K562 (cell line): ENCODE measurements at regions not wholly inside any gene's neighbourhood (a gene's known extent, or its start where the extent isn't known, plus 50 kb on each side); places are given as distances from the start of the nearest gene placed in this dataset.

ENCODE experiments used
- ATAC-seq: fragments of 200-7000 bp; cut with Tn5 transposase; 3 replicates; pipeline ENCODE4 v1.9.1; 2020; ENCODE audit warnings: moderate library complexity
- BruUV-seq: library from RNA; stranded (reverse); fragments of 400-500 nt; replicated peaks from 2 replicates; lab custom pipeline; 2021; lab: Mats Ljungman, UMichigan
- CTCF ChIA-PET: fragments of 300-600 bp; formaldehyde crosslinking; extraction: SDS; loops from one replicate; lab custom pipeline; 2021; ENCODE audit warnings: low intra/inter-chr PET ratio; lab: Yijun Ruan, JAX
- POLR2A ChIA-PET: fragments of 300-600, 350-650 bp; sonication (Branson Sonifier 250); formaldehyde crosslinking; extraction: SDS; loops from one replicate; lab custom pipeline; 2021; ENCODE audit warnings: antibody characterized with exemption, inconsistent platforms; lab: Yijun Ruan, JAX
- DNase-seq, 4 experiments: peaks; one replicate each; pipeline versions ENCODE4 v3.0.0 to v3.0.0-alpha.2; 2011 to 2018; ENCODE audit warnings: low spot score in 3 of 4, mixed read lengths in 3 of 4; ENCODE audit errors: extremely low read depth in 1 of 4
- FAIRE-seq: peaks from 2 replicates; lab custom pipeline; 2011; peaks lifted over from hg19 to GRCh38; lab: Jason Lieb, UNC
- H2AFZ ChIP-seq: 2 replicates; pipeline ENCODE4 v1.6.0; 2011; ENCODE audit warnings: low read depth, low read length, control low read depth, inconsistent platforms
- H3K27ac ChIP-seq: fragments of 200-600 bp; 3 replicates; pipeline ENCODE4 v1.8.0; 2011; ENCODE audit warnings: low read depth, mild to moderate bottlenecking, control low read depth, inconsistent platforms, low read length, moderate library complexity, mixed read lengths; ENCODE audit errors: extremely low read depth
- H3K27me3 ChIP-seq, 2 experiments: fragments of 300-600 bp in 1 of 2; 2 replicates in 1 of 2; 3 replicates in 1 of 2; pipeline versions ENCODE4 v1.6.0 to v1.8.0; 2011; ENCODE audit warnings: inconsistent platforms in 2 of 2, low read length in 2 of 2, mild to moderate bottlenecking in 1 of 2, mixed read lengths in 1 of 2, moderate library complexity in 1 of 2; ENCODE audit not compliant: control insufficient read depth in 2 of 2, insufficient read depth in 2 of 2
- H3K36me3 ChIP-seq: fragments of 300-600 bp; 3 replicates; pipeline ENCODE4 v1.8.0; 2011; ENCODE audit warnings: mild to moderate bottlenecking, low read length, inconsistent platforms; ENCODE audit not compliant: control insufficient read depth, insufficient read depth
- H3K4me1 ChIP-seq, 2 experiments: fragments of 200-600 bp in 1 of 2; replicated peaks in 1 of 2; 2 replicates in 1 of 2; 3 replicates in 1 of 2; pipeline versions ENCODE4 v1.5.1 to v1.8.0; 2011; ENCODE audit warnings: inconsistent platforms in 2 of 2, low read length in 2 of 2, mild to moderate bottlenecking in 1 of 2, mixed read lengths in 1 of 2, moderate library complexity in 1 of 2; ENCODE audit not compliant: control insufficient read depth in 2 of 2, insufficient read depth in 2 of 2
- H3K4me2 ChIP-seq: 2 replicates; pipeline ENCODE4 v1.6.1; 2011; ENCODE audit warnings: low read length, control low read depth, inconsistent platforms, mixed read lengths; ENCODE audit not compliant: insufficient read depth
- H3K4me3 ChIP-seq: fragments of 200-600 bp; sonication (generic), shearing (Covaris generic); 2 replicates; pipeline ENCODE4 v1.5.1; 2016; ENCODE audit warnings: control low read depth, inconsistent platforms
- H3K79me2 ChIP-seq: fragments of 200-600 bp; 3 replicates; pipeline ENCODE4 v1.8.0; 2011; ENCODE audit warnings: low read length, inconsistent platforms; ENCODE audit not compliant: control insufficient read depth, insufficient read depth
- H3K9ac ChIP-seq, 2 experiments: 2 replicates each; pipeline versions ENCODE4 v1.6.0 to v1.6.1; 2011; ENCODE audit warnings: low read depth in 2 of 2, low read length in 2 of 2, control low read depth in 1 of 2, inconsistent platforms in 1 of 2, mild to moderate bottlenecking in 1 of 2, mixed read lengths in 1 of 2; ENCODE audit not compliant: insufficient read depth in 1 of 2
- H3K9me1 ChIP-seq: one replicate; pipeline ENCODE4 v1.6.0; 2011; ENCODE audit warnings: inconsistent platforms, mild to moderate bottlenecking, low read length, moderate library complexity; ENCODE audit not compliant: control insufficient read depth, insufficient read depth
- H3K9me3 ChIP-seq: replicated peaks from 2 replicates; pipeline ENCODE4 v1.5.1; 2011; ENCODE audit warnings: low read depth, low read length, inconsistent platforms; ENCODE audit not compliant: control insufficient read depth, insufficient read depth
- H4K20me1 ChIP-seq: replicated peaks from 2 replicates; pipeline ENCODE4 v1.6.1; 2011; ENCODE audit warnings: low read length, inconsistent platforms, mixed read lengths; ENCODE audit not compliant: control insufficient read depth, insufficient read depth
- HDAC1 ChIP-seq, 2 experiments: fragments of 450-650 bp; IDR thresholded peaks; 2 replicates each; pipeline ENCODE4 v1.6.1; 2016 to 2017; ENCODE audit warnings: inconsistent platforms in 1 of 2, mild to moderate bottlenecking in 1 of 2, moderate library complexity in 1 of 2
- KLF6 ChIP-seq: fragments of 250-450 bp; sonication (Bioruptor Pico); IDR thresholded peaks from 2 replicates; pipeline ENCODE4 v1.4.0; 2020; ENCODE audit warnings: mild to moderate bottlenecking, moderate library complexity, borderline replicate concordance
- ZNF395 ChIP-seq: fragments of 200-800 bp; sonication (Bioruptor generic); IDR thresholded peaks from 2 replicates; pipeline ENCODE4 v1.6.1; 2017; ENCODE audit warnings: missing genetic modification characterization, missing compliant biosample characterization
- ZNF699 ChIP-seq: fragments of 250-450 bp; sonication (Bioruptor Pico); IDR thresholded peaks from 2 replicates; pipeline ENCODE4 v1.8.0; 2021; ENCODE audit warnings: mild to moderate bottlenecking, moderate library complexity; ENCODE audit not compliant: insufficient replicate concordance
- ZSCAN32 ChIP-seq: fragments of 450-650 bp; formaldehyde crosslinking; IDR thresholded peaks from 2 replicates; pipeline ENCODE4 v1.4.0; 2020; ENCODE audit warnings: mild to moderate bottlenecking, moderate library complexity
- WGBS: fragments of 100-300 bp; shearing (Covaris generic); methylation state at CpG from one replicate; pipeline ENCODE4 v1.1.6; 2016; ENCODE audit warnings: low coverage, mixed read lengths; ENCODE audit not compliant: insufficient coverage; ENCODE audit errors: missing lambda C conversion rate; 5-methylcytosine and 5-hydroxymethylcytosine counted together
- in situ Hi-C: fragments of 300-500 bp; cut with MboI; formaldehyde crosslinking; loops from 4 replicates; pipeline ENCODE4 v1.15.0; 2018; ENCODE audit warnings: inconsistent platforms, mixed read lengths
- intact Hi-C: fragments of 100-400 bp; cut with micrococcal nuclease; formaldehyde crosslinking; loops from 2 replicates; pipeline ENCODE4 v1.14.2; 2022

GRCh38 chr5:2143646-2144353 lies 261.1 kb upstream of the IRX4 start:
- Histone ChIP-seq H2AFZ (no peak overlapping the region), H3K27me3 (peaks cover 35 to 52% of the 10 kb centered on the region in 2 experiments; a peak in 4 of 5 replicates), H3K27ac (no peak overlapping the region)
- no TSS peak for BruUV-seq
- TF ChIP-seq ZSCAN32 (CRISPR knock-in tag) = no peak
- TF ChIP-seq ZNF395 (CRISPR knock-in tag) = no peak
- no peak for TF ChIP-seq HDAC1 (IDR thresholded peaks at IDR 0.05)
- TF ChIP-seq KLF6 = no peak
- TF ChIP-seq ZNF699 (CRISPR knock-in tag) = no peak
- TF ChIP-seq, all 486 proteins: peak for 0
- H3K4me3 ChIP-seq = no peak overlapping the region
- in situ Hi-C loops = no loop called here
- H4K20me1 ChIP-seq = no peaks in the 10 kb centered on the region; the same call in 1 of the 2 replicates
- no peak overlapping the region for H3K4me2 ChIP-seq
- DNase-seq (no peak), FAIRE-seq (no peak), ATAC-seq (peak; percentile 37; the same call in 2 of the 3 replicates)
- H3K9ac ChIP-seq = no peak overlapping the region
- H3K79me2 ChIP-seq = no peaks in the 10 kb centered on the region
- POLR2A ChIA-PET = no interaction called here
- no peaks in the 10 kb centered on the region for H3K9me3 ChIP-seq
- WGBS = under 1% methylated on average over 12 of the region's 12 CpGs
- H3K36me3 ChIP-seq = no peaks in the 10 kb centered on the region
- CTCF ChIA-PET = no interaction called here
- intact Hi-C loops = no loop called here
- no peaks in the 10 kb centered on the region for H3K9me1 ChIP-seq
- no peaks in the 10 kb centered on the region for H3K4me1 ChIP-seq
